Mesodermal cell (in vitro differentiated cells): ENCODE measurements at regions not wholly inside any gene's neighbourhood (a gene's known extent, or its start where the extent isn't known, plus 50 kb on each side); places are given as distances from the start of the nearest gene placed in this dataset.

Experiments used
- H3K27ac ChIP-seq: 2 replicates; pipeline ENCODE4 v1.7.0; 2013; ENCODE audit warnings: mild to moderate bottlenecking, low read depth, low read length, moderate library complexity; ENCODE audit not compliant: severe bottlenecking
- H3K36me3 ChIP-seq: 2 replicates; pipeline ENCODE4 v1.7.1; 2013; ENCODE audit warnings: mild to moderate bottlenecking, low read length, moderate library complexity; ENCODE audit not compliant: control insufficient read depth, insufficient read depth
- H3K4me1 ChIP-seq: one replicate; pipeline ENCODE4 v1.7.1; 2013; ENCODE audit warnings: mild to moderate bottlenecking, low read length; ENCODE audit not compliant: insufficient read depth, control insufficient read depth, poor library complexity, severe bottlenecking
- H3K4me3 ChIP-seq: 2 replicates; pipeline ENCODE4 v1.7.0; 2013; ENCODE audit warnings: low read length, control low read depth, mild to moderate bottlenecking; ENCODE audit not compliant: insufficient read depth, poor library complexity, severe bottlenecking; ENCODE audit errors: extremely low read depth
- H3K9me3 ChIP-seq: 2 replicates; pipeline ENCODE4 v1.7.1; 2013; ENCODE audit warnings: mild to moderate bottlenecking, low read length, moderate library complexity; ENCODE audit not compliant: control insufficient read depth
- WGBS, 2 experiments: methylation state at CpG; one replicate each; pipeline ENCODE4 v1.1.5; 2013; ENCODE audit warnings: missing lambda C conversion rate in 2 of 2; ENCODE audit not compliant: insufficient coverage in 2 of 2; 5-methylcytosine and 5-hydroxymethylcytosine counted together

GRCh38 chr15:66960519-66960918 lies 104.9 kb upstream of the SMAD3 start:
- H3K27ac ChIP-seq: no peak overlapping the region
- H3K4me1 ChIP-seq: no peaks in the 10 kb centered on the region
- no peaks in the 10 kb centered on the region for H3K36me3 ChIP-seq
- no peaks in the 10 kb centered on the region for H3K9me3 ChIP-seq
- H3K4me3 ChIP-seq: no peak overlapping the region
- 80 to 100% methylated on average over 3 to 4 of the region's 4 CpGs for WGBS, 2 experiments

GRCh38 chr15:66961407-66961884 lies 104.0 kb upstream of the SMAD3 start:
- no peak overlapping the region for H3K4me3 ChIP-seq
- 84 to 87% methylated on average over 4 of the region's 5 CpGs for WGBS, 2 experiments
- H3K27ac ChIP-seq: no peak overlapping the region
- no peaks in the 10 kb centered on the region for H3K36me3 ChIP-seq
- H3K4me1 ChIP-seq: no peaks in the 10 kb centered on the region
- no peaks in the 10 kb centered on the region for H3K9me3 ChIP-seq

GRCh38 chr15:66961901-66962300 lies 103.5 kb upstream of the SMAD3 start:
- WGBS, 2 experiments: 75 to 77% methylated on average over 6 of the region's 10 CpGs
- Histone ChIP-seq H3K4me1 (no peaks in the 10 kb centered on the region), H3K27ac (no peak overlapping the region), H3K4me3 (no peak overlapping the region), H3K9me3 (no peaks in the 10 kb centered on the region), H3K36me3 (no peaks in the 10 kb centered on the region)

- Histone ChIP-seq H3K4me1 (no peaks in the 10 kb centered on the region), H3K36me3 (no peaks in the 10 kb centered on the region), H3K9me3 (no peaks in the 10 kb centered on the region), H3K4me3 (no peak overlapping the region), H3K27ac (no peak overlapping the region)
- 86 to 92% methylated on average over 1 of the region's 1 CpG for WGBS, 2 experiments
Measured at GRCh38 chr15:66962522-66962921, 102.9 kb upstream of the SMAD3 start.

- Histone ChIP-seq H3K36me3 (no peaks in the 10 kb centered on the region), H3K4me3 (no peak overlapping the region), H3K27ac (no peak overlapping the region), H3K4me1 (no peaks in the 10 kb centered on the region), H3K9me3 (no peaks in the 10 kb centered on the region)
- WGBS, 2 experiments: 85 to 93% methylated on average over 5 of the region's 5 CpGs
Measured at GRCh38 chr15:66963084-66963483, 102.3 kb upstream of the SMAD3 start.

GRCh38 chr15:66963710-66964109 lies 101.7 kb upstream of the SMAD3 start:
- no peak overlapping the region for H3K27ac ChIP-seq
- no peaks in the 10 kb centered on the region for H3K36me3 ChIP-seq
- no peaks in the 10 kb centered on the region for H3K9me3 ChIP-seq
- 100% methylated on average over 1 of the region's 1 CpG; no CpG with 5 or more reads in 1 of the 2 experiments for WGBS, 2 experiments
- no peak overlapping the region for H3K4me3 ChIP-seq
- H3K4me1 ChIP-seq: no peaks in the 10 kb centered on the region

GRCh38 chr15:66964111-66964738 lies 101.2 kb upstream of the SMAD3 start:
- Histone ChIP-seq H3K36me3 (no peaks in the 10 kb centered on the region), H3K27ac (no peak overlapping the region), H3K4me3 (no peak overlapping the region), H3K9me3 (no peaks in the 10 kb centered on the region), H3K4me1 (no peaks in the 10 kb centered on the region)
- 93 to 94% methylated on average over 9 of the region's 9 CpGs for WGBS, 2 experiments

GRCh38 chr15:66964791-66965190 lies 100.6 kb upstream of the SMAD3 start:
- no peak overlapping the region for H3K4me3 ChIP-seq
- 79 to 84% methylated on average over 8 of the region's 9 CpGs for whole genome bisulfite sequencing, 2 experiments
- H3K9me3 ChIP-seq: no peaks in the 10 kb centered on the region
- H3K36me3 ChIP-seq: no peaks in the 10 kb centered on the region
- H3K4me1 ChIP-seq: no peaks in the 10 kb centered on the region
- H3K27ac ChIP-seq: no peak overlapping the region

GRCh38 chr15:66965201-66965900 lies 100.1 kb upstream of the SMAD3 start:
- H3K27ac ChIP-seq: no peak overlapping the region
- 95 to 98% methylated on average over 6 to 8 of the region's 10 CpGs for WGBS, 2 experiments

GRCh38 chr15:66966256-66966655 lies 99.1 kb upstream of the SMAD3 start:
- Histone ChIP-seq H3K4me3 (no peak overlapping the region), H3K27ac (no peak overlapping the region), H3K9me3 (no peaks in the 10 kb centered on the region), H3K4me1 (no peaks in the 10 kb centered on the region), H3K36me3 (no peaks in the 10 kb centered on the region)
- 83% methylated on average over 1 of the region's 2 CpGs; no CpG with 5 or more reads in 1 of the 2 experiments for WGBS, 2 experiments

More at GRCh38 chr15:66965201-66965900, 100.1 kb upstream of the SMAD3 start:
- Histone ChIP-seq H3K4me1 (no peaks in the 10 kb centered on the region), H3K4me3 (no peak overlapping the region), H3K36me3 (no peaks in the 10 kb centered on the region), H3K9me3 (no peaks in the 10 kb centered on the region)
